ENCODE measurements at regions not wholly inside any gene's neighbourhood (a gene's known extent, or its start where the extent isn't known, plus 50 kb on each side); places are given as distances from the start of the nearest gene placed in this dataset.

- no peak for DNase-seq
These were observed 53.5 kb upstream of the CHODL start for GRCh38 chr21:18191139-18191538.

GRCh38 chr21:18178509-18178908 is 66.1 kb upstream of the CHODL start:
- no peak for DNase-seq

- DNase-seq, result no peak
These were observed 70.3 kb upstream of the CHODL start for GRCh38 chr21:18174370-18174769.

GRCh38 chr21:18170829-18171228 is 73.8 kb upstream of the CHODL start:
- no peak for DNase-seq

- no peak for DNase-seq
These were observed 74.4 kb upstream of the CHODL start for GRCh38 chr21:18170221-18170620.

GRCh38 chr21:18168108-18168507 is 76.5 kb upstream of the CHODL start:
- DNase-seq, result no peak

- DNase-seq, result no peak
These were observed 79.7 kb upstream of the CHODL start for GRCh38 chr21:18164933-18165332.

GRCh38 chr21:18164483-18164882 is 80.2 kb upstream of the CHODL start:
- no peak for DNase-seq

- DNase-seq, result no peak
These were observed 80.7 kb upstream of the CHODL start for GRCh38 chr21:18163956-18164355.

GRCh38 chr21:18161841-18162240 is 82.8 kb upstream of the CHODL start:
- DNase-seq, result no peak

- DNase-seq, result no peak
These were observed 87.2 kb upstream of the CHODL start for GRCh38 chr21:18157406-18157805.

GRCh38 chr21:18155508-18156193 is 89.0 kb upstream of the CHODL start:
- DNase-seq, result no peak

- DNase-seq, result no peak
These were observed 91.6 kb upstream of the CHODL start for GRCh38 chr21:18153063-18153462.

GRCh38 chr21:18152371-18152770 is 92.3 kb upstream of the CHODL start:
- DNase-seq, result no peak

GRCh38 chr21:18151046-18151445 is 93.6 kb upstream of the CHODL start:
- DNase-seq, result no peak

GRCh38 chr21:18148401-18148800 is 96.2 kb upstream of the CHODL start:
- DNase-seq, result no peak

- DNase-seq, result no peak
These were observed 97.0 kb upstream of the CHODL start for GRCh38 chr21:18147678-18148077.

GRCh38 chr21:18146820-18147219 is 97.8 kb upstream of the CHODL start:
- no peak for DNase-seq

- DNase-seq, result no peak
These were observed 100.3 kb upstream of the CHODL start for GRCh38 chr21:18144339-18144738.

- no peak for DNase-seq
These were observed 102.0 kb upstream of the CHODL start for GRCh38 chr21:18142655-18143054.

GRCh38 chr21:18138507-18138906 is 106.1 kb upstream of the CHODL start:
- no peak for DNase-seq

GRCh38 chr21:18129526-18129925 is 115.1 kb upstream of the CHODL start:
- DNase-seq, result no peak

GRCh38 chr21:18118566-18118965 is 126.1 kb upstream of the CHODL start:
- DNase-seq, result no peak

- DNase-seq, result no peak
These were observed 127.5 kb upstream of the CHODL start for GRCh38 chr21:18117176-18117575.

GRCh38 chr21:18114810-18115209 is 129.8 kb upstream of the CHODL start:
- no peak for DNase-seq

GRCh38 chr21:18104802-18105201 is 139.8 kb upstream of the CHODL start:
- DNase-seq, result no peak
